Hematopoietic multipotent progenitor cell treated with erythropoietin and hydrocortisone succinate and interleukin-3 and kit ligand, for 8 days (in vitro differentiated cells): ENCODE measurements at regions not wholly inside any gene's neighbourhood (a gene's known extent, or its start where the extent isn't known, plus 50 kb on each side); places are given as distances from the start of the nearest gene placed in this dataset.

Experiments
- DNase-seq: peaks from one replicate; pipeline ENCODE4 v3.0.0-alpha.2; 2015

DNA sequence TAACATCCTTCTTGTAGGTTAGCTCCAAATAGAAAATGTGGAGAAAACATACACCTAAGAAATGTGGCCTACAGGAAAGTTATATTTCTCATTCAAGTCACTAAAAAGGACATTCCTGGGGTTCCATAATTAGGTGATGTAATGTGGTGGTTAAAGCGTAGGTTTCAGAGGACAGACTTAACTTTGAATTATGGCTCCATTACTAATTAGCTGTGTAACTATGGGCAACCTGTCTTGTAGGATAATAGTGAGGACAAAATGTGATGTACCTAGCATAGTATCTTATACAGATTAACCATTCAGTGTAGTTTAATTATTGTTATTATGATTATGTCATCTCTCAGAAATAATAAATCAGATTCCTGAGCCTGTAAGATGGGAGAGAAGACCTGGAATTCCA lies 602.5 kb downstream of the TSN start:
- no peak for DNase-seq

DNA sequence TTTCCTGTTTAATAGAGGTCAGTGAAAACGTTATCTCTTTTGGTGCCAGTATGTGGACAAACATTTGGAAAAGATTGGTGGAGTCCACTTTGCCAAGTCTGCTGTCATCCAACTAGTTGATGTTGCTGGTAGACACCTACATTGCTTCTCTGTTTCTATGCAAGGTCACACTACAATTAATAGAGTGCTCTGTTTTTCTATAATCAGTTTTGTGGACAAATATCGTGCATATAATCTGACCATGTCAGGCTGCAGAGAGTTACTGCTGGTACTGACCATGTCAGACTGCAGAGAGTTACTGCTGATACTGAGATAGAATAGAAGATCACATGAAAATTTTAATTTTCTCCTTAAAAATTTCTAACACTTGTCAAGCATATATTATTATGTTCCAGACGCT lies 603.3 kb downstream of the TSN start:
- no peak for DNase-seq

- no peak for DNase-seq
Observed at GRCh38 chr2:122363885-122364284, 608.4 kb downstream of the TSN start.

- no peak for DNase-seq
Observed at GRCh38 chr2:122366427-122366826, 611.0 kb downstream of the TSN start.

DNA sequence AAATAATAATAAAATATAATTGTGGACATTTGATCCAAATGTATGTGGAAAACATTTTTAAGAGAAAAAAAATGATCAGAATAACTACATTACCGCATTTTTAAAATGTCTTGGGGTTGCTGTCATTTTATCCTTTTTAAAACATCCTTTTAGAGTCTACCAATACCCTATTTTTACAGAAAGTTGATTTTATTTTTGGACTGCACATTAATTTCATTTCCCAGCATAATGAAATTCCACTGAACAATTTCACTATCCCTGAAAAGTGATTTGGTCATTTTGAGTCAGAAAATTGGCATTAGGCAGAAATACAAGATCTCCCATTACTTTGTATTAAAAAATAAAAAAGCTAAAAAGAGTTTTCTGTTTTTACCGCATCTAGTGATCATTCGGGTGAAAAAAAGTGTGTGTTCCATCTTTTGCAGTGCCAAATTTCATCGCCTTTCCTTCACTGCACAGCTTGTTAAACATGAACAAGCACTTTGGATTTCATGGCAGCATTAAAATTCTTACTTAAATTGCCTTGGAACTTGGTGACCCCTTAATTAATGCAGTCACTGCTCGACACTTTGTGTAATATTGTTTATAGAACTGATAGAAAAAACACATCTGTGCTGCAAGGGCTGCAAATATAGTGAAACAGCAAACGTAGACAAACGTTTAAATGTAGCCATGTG lies 611.7 kb downstream of the TSN start:
- no peak for DNase-seq

- no peak for DNase-seq
Observed at GRCh38 chr2:122367646-122368010, 612.2 kb downstream of the TSN start.

- DNase-seq: peak; percentile 12
Observed at GRCh38 chr2:122368576-122369243, 613.3 kb downstream of the TSN start.

- no peak for DNase-seq
Observed at GRCh38 chr2:122378521-122378920, 623.1 kb downstream of the TSN start.

DNA sequence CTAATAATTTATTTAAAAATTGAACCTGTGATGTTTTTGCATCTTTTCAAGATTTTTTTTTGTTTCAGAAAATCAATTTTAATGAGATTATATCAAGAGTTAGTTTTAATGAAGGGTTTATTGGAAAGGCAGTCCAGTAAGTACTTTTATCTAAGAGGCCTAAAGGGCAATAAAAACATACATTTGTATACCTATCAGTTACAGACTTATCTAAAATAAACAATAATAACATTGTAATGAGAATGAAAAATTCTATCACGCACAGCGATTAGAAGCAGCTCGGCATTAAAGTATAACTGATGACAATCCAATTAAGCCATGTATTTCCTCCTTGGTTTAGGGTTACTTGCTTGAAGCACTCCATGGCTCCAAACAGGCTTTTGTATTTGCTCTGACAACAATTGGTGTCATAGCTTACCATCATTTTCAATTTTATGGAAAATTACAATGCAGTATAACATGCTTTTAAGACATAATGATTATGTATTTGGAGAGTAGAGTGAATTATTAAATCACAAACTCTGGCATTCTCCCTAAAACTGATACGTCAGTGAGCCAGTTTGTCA lies 629.4 kb downstream of the TSN start:
- no peak for DNase-seq

DNA sequence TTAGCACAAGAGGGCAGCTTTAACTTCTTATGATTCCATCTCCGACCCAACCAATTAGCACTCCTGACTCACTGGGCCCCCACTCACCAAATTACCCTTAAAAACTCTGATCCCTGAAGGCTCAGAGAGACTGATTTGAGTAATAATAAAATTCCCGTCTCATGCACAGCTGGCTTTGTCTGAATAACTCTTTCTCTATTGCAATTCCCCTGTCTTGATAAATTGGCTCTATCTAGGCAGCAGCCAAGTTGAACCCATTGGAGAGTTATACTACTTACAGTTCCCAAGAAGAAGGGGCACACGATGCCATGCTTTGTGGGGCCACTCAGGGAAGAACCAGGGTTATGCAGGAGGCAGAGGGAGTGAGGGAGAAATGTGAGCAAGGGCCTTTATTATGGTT lies 632.8 kb downstream of the TSN start:
- DNase-seq: no peak

DNA sequence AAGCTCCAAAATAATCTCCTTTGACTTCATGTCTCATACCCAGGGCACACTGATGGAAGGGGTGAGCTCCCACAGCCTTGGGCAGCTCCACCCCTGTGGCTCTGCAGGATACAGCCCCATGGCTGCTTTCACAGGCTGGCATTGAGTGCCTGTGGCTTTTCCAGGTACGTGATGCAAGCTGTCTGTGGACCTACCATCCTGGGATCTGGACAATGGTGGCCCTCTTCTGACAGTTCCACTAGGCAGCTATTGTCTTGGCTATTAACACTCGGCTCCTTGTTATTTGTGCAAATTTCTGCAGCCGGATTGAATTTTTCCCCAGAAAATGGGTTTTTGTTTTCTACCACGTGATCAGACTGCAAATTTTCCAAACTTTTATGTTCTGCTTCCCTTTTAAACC lies 634.2 kb downstream of the TSN start:
- no peak for DNase-seq

GRCh38 chr2:122390406-122390805 lies 635.0 kb downstream of the TSN start:
- no peak for DNase-seq

- DNase-seq: no peak
Observed at GRCh38 chr2:122391726-122392125, 636.3 kb downstream of the TSN start.

DNA sequence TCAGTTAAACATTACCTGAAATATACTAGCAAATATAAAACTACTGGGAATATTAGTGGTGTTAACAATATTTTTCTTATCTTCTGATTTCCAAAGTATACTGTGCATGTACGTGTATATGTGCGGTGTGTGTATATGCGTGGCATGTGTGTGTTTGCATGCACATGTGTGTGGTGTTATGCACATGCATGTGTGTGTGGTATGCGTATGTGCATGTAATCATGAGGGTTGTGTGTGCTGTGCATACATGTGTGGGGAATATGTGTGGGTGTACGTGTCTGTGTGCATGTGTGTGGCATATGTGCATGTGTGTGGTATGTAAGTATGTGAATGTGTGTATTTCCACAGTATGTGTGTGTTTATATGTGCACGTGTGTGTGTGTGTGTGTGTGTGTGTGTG lies 640.2 kb downstream of the TSN start:
- DNase-seq: no peak

- DNase-seq: no peak
Observed at GRCh38 chr2:122411231-122411630, 655.8 kb downstream of the TSN start.

DNA sequence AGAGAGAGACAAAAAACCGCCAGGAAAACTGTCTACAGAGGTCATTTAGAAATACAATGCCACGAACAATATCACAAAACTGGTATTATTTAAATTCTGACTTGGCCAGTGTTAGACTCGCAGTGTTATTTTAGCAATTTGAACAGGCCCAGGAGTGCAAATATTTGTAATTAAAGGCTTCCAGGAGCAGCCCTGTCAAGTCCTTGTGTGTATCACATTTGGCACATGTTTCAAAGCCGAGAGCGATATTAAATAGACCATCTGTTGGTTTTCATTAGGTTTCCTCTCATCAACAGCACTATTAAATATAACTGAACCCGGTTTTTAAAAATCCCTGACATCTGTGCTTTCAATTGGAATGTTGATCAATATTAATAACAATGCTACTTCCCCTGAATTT lies 656.9 kb downstream of the TSN start:
- DNase-seq: no peak

DNA sequence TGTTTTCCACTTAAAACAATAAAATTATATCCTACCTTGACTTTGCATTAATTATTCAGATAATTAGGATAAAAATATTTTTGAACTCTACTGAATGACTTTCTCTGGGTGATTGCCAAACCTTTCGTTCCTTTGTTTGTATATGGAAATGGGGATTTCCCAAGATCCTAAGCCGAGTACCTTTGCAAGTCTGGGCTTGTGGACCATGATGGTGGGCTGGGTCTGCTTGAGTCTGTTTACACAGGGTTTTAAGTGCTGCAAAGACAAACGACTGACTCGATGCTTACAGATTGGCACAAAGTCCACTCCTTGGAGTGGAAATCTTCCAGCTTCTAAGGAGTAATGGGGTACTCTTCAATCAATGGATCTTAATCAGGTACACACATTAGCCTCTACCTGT lies 659.5 kb downstream of the TSN start:
- DNase-seq: no peak

DNA sequence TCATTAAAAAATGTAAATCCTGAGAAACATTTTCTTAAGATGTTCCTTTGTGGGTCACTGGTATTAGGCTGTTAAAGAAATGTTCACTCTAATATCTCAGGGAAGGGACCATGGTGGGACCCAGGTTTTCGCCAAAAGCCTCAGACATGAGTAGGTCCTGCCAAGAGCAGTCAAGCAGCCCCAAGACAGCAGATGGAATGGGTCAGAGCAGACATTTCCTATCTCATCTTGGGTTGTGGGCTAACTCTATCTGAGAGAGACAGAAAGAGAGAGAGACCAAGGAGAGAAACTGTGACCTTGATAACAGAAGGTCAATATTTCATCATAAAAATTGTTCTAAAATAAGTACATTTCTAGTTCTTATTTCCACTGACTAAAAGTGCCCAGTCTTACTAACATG lies 661.7 kb downstream of the TSN start:
- DNase-seq: no peak

DNA sequence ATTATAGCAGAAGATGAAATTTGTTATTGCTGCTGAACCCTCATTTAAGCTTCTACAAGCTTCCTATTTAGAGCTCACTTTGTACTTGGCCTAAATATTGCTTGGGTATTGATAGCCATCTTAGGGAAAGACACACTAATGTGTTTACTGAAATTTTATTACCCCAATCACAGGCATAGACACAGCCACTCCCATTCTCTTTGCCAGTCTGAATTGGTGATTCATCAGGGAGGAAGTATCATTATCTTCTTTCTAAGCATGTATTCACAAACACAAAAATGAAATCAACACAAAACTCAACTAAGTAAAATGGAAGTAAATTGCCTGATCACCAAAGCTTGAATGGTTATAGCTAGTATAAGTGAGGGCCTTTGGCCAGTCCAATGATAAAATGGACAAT lies 666.3 kb downstream of the TSN start:
- no peak for DNase-seq

DNA sequence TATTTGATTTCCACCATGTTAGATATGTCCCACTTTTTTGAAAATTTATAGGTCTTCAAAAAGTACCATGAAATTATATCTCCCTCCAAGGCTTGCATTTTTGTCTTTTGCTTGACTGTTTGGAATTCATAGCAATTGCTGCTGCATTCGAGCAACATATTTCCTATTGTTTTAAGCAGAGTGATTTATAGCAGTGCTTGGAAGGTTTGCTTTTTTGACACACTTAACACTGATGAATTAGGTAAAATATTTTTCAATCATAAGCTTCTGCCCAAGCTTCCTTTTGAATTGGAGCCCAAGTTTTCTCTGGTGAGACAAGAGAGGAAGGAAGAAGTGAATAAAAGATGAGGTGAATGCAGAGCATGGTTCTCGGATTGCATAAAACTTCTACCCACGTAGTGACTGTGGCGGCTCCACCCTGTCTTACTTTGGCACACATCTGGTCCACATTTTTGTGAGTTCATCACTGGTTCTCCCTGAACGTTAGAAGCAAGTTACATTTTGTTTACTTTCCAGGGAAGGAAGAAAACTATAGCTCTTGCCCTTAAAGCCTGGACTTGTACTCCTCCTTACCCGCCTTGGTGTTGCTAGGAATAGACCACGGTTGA lies 667.0 kb downstream of the TSN start:
- DNase-seq: no peak

DNA sequence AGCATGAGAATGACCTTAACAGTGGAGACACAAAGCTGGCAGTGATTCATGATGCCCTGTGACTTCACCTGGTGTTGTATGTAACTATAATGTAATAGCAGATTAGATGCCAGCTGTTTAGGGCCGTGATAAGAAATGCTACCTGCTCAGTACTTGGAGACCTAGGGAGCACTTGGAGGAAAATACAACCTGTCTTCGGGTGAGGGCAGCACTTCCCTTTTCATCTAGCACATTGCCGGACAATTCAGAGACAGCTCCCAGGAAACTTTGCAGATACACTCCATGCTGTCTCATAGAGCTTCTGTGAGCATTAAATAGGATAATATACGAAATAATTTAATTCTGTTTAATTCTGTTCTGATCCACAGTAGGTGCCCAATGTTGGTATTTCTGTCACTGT lies 668.5 kb downstream of the TSN start:
- no peak for DNase-seq

DNA sequence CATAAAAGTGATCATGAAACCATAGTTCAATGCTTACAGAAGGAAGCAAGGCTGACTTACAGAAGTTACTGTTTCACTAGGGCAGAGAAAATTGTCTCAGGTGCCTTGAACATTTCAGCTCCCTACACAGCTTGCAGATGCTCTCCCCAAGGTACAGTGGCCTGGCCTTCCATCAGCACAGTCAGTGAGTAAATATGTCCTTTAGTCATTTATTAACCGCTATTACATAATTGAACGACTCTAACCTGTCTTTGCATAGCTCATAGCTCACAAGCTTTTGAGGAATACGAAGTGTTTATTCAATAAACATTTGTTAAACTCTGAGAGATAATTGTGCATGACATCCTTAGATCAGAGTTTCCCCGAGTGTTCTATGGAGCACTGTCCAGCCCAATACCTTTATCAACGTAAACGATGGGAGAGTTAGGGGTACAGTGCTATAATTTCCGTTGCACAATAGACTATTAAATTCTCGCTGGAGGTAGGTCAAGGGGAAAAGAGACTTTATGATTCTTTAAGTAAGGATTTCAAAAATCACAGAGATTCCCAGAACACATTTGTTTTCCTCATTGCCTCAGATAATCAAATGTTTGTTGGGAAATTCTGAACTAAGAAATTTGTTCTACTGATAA lies 677.8 kb downstream of the TSN start:
- DNase-seq: no peak

DNA sequence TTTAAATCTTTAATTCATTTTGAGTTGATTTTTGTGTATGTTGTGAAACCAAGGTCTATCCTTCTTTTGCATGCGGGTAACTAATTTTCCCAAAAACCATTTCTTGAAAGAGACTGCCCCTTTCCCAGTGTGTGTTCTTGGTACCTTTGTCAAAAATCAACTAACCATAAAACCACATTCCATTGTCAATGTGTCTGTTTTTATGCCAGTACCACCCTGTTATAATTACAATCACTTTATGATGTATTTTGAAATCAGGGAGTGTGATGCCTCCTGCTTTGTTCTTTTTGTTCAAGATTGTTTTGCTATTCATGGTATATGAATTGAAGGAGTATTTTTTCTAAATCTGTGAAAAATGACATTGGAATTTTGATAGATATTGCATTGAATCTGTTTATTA lies 689.6 kb downstream of the TSN start:
- no peak for DNase-seq

DNA sequence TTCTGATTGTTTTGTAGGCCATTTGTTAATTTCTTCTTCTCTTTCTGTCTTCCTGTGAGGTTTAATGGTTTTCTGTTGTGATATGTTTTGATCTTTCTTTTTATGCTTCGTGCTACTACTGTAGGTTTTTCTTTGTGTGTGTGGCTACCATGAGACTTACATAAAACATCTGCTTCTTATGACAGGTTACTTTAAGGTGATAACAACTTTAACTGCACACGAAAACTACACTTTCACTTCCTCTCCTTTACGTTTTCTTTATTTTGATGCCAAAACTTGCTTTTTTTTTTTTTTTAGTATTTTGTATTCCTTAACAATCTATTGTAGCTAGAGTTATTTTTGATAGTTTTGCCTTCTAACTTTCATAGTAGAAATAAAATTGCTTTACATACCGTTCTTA lies 691.3 kb downstream of the TSN start:
- DNase-seq: no peak
